A673 (cell line): ENCODE measurements at regions not wholly inside any gene's neighbourhood (a gene's known extent, or its start where the extent isn't known, plus 50 kb on each side); places are given as distances from the start of the nearest gene placed in this dataset.

Source experiments
- BruUV-seq: library from RNA; stranded (reverse); fragments of 400-500 nt; replicated peaks from 2 replicates; lab custom pipeline; 2021; lab: Mats Ljungman, UMichigan
- CTCF ChIA-PET: fragments of 300-600 bp; sonication (Branson Sonifier 250); formaldehyde crosslinking; loops from one replicate; lab custom pipeline; 2022; ENCODE audit warnings: antibody characterized with exemption; lab: Charles Lee
- POLR2A ChIA-PET: fragments of 300-600 bp; sonication (Branson Sonifier 250); formaldehyde crosslinking; loops from one replicate; lab custom pipeline; 2022; ENCODE audit warnings: antibody characterized with exemption; ENCODE audit not compliant: low non-redundant PET; lab: Charles Lee
- DNase-seq: peaks from one replicate; pipeline ENCODE4 v3.0.0-alpha.2; 2015; ENCODE audit warnings: low spot score
- H3K27ac ChIP-seq: fragments of 200-600 bp; sonication (generic); 2 replicates; pipeline ENCODE4 v1.5.1; 2016; ENCODE audit warnings: mixed run types, low read depth, mild to moderate bottlenecking, mixed read lengths, antibody characterized with exemption, low read length; ENCODE audit not compliant: poor library complexity, severe bottlenecking
- H3K27me3 ChIP-seq: fragments of 200-600 bp; sonication (generic); replicated peaks from 2 replicates; pipeline ENCODE4 v1.6.1; 2017; ENCODE audit warnings: mixed run types, low read depth, mild to moderate bottlenecking, mixed read lengths, antibody characterized with exemption, low read length; ENCODE audit not compliant: insufficient read depth, poor library complexity
- H3K36me3 ChIP-seq: fragments of 200-600 bp; sonication (generic); 2 replicates; pipeline ENCODE4 v1.6.1; 2016; ENCODE audit warnings: mixed run types, mild to moderate bottlenecking, mixed read lengths, antibody characterized with exemption, low read length; ENCODE audit not compliant: insufficient read depth, poor library complexity, severe bottlenecking
- H3K4me1 ChIP-seq: fragments of 200-600 bp; sonication (generic); 2 replicates; pipeline ENCODE4 v1.6.1; 2017; ENCODE audit warnings: mixed run types, mild to moderate bottlenecking, mixed read lengths, antibody characterized with exemption, low read length; ENCODE audit not compliant: insufficient read depth, poor library complexity, severe bottlenecking
- H3K4me3 ChIP-seq: fragments of 200-600 bp; sonication (generic); 2 replicates; pipeline ENCODE4 v1.5.1; 2016; ENCODE audit warnings: low read depth, mixed run types, mild to moderate bottlenecking, mixed read lengths, low read length; ENCODE audit not compliant: poor library complexity, severe bottlenecking
- H3K9me3 ChIP-seq: fragments of 200-600 bp; sonication (generic); 2 replicates; pipeline ENCODE4 v1.6.1; 2016; ENCODE audit warnings: mixed run types, low read depth, mild to moderate bottlenecking, mixed read lengths, antibody characterized with exemption, low read length; ENCODE audit not compliant: poor library complexity, severe bottlenecking
- CTCF ChIP-seq: fragments of 300-800, 200-600 bp; sonication (generic); conservative IDR thresholded peaks from 2 replicates; pipeline ENCODE4 v1.5.1; 2017; ENCODE audit warnings: low read depth, mild to moderate bottlenecking, antibody characterized with exemption, low read length, moderate library complexity, mixed read lengths
- EZH2 ChIP-seq: fragments of 200-600 bp; sonication (generic); IDR thresholded peaks from 2 replicates; pipeline ENCODE4 v1.6.1; 2017; ENCODE audit warnings: borderline replicate concordance, low read depth, mild to moderate bottlenecking, mixed read lengths, antibody characterized with exemption, low read length; ENCODE audit not compliant: poor library complexity, severe bottlenecking
- intact Hi-C: fragments of 100-400 bp; cut with micrococcal nuclease; formaldehyde crosslinking; loops from one replicate; pipeline ENCODE4 v1.10.0; 2022; ENCODE audit not compliant: unreplicated experiment

GRCh38 chr13:22095794-22096193 lies 424.9 kb downstream of the FGF9 start:
- H3K27me3 ChIP-seq: no peaks in the 10 kb centered on the region
- H3K27ac ChIP-seq: no peak overlapping the region
- no TSS peak for BruUV-seq
- H3K36me3 ChIP-seq: no peaks in the 10 kb centered on the region
- intact Hi-C loops: no loop called here
- no peak overlapping the region for H3K4me3 ChIP-seq
- no peak for DNase-seq
- ChIA-PET CTCF (no interaction called here), POLR2A (no interaction called here)
- no peak for TF ChIP-seq CTCF
- no peak for TF ChIP-seq EZH2
- H3K4me1 ChIP-seq: no peaks in the 10 kb centered on the region
- no peaks in the 10 kb centered on the region for H3K9me3 ChIP-seq

- TF ChIP-seq CTCF (no peak), EZH2 (no peak)
- BruUV-seq: no TSS peak
- Histone ChIP-seq H3K27ac (no peak overlapping the region), H3K36me3 (no peaks in the 10 kb centered on the region), H3K27me3 (no peaks in the 10 kb centered on the region), H3K4me3 (no peak overlapping the region), H3K4me1 (no peaks in the 10 kb centered on the region), H3K9me3 (no peaks in the 10 kb centered on the region)
- POLR2A ChIA-PET: no interaction called here
- DNase-seq: no peak
- CTCF ChIA-PET: no interaction called here
- intact Hi-C loops: no loop called here
These were observed 428.7 kb downstream of the FGF9 start for GRCh38 chr13:22099585-22099984.

GRCh38 chr13:22102271-22102670 lies 431.4 kb downstream of the FGF9 start:
- TF ChIP-seq EZH2 (no peak), CTCF (no peak)
- Histone ChIP-seq H3K4me3 (no peak overlapping the region), H3K9me3 (no peaks in the 10 kb centered on the region), H3K4me1 (no peaks in the 10 kb centered on the region), H3K27ac (no peak overlapping the region), H3K36me3 (no peaks in the 10 kb centered on the region), H3K27me3 (no peaks in the 10 kb centered on the region)
- intact Hi-C loops: no loop called here
- DNase-seq: no peak
- ChIA-PET POLR2A (no interaction called here), CTCF (no interaction called here)
- no TSS peak for BruUV-seq
